OCI-LY7 (cell line): ENCODE measurements at regions not wholly inside any gene's neighbourhood (a gene's known extent, or its start where the extent isn't known, plus 50 kb on each side); places are given as distances from the start of the nearest gene placed in this dataset.
A peak's percentile ranks its signal among the peaks of the same experiment; 100 is the strongest.

ENCODE experiments used
- BruUV-seq: library from RNA; stranded (reverse); fragments of 400-500 nt; replicated peaks from 2 replicates; lab custom pipeline; 2021; lab: Mats Ljungman, UMichigan
- CTCF ChIA-PET: fragments of 300-600 bp; sonication (Branson Sonifier 250); formaldehyde crosslinking; loops from one replicate; lab custom pipeline; 2022; ENCODE audit warnings: antibody characterized with exemption; ENCODE audit not compliant: unreplicated experiment; lab: Charles Lee
- POLR2A ChIA-PET: fragments of 300-600 bp; sonication (Branson Sonifier 250); formaldehyde crosslinking; loops from one replicate; lab custom pipeline; 2022; ENCODE audit warnings: antibody characterized with exemption; lab: Charles Lee
- DNase-seq: peaks from one replicate; pipeline ENCODE4 v3.0.0-alpha.2; 2015; ENCODE audit warnings: low spot score
- H2AFZ ChIP-seq: fragments of 200-600 bp; sonication (generic), shearing (Covaris generic); 2 replicates; pipeline ENCODE4 v1.6.1; 2014; ENCODE audit warnings: mild to moderate bottlenecking, antibody characterized with exemption, low read length, moderate library complexity
- H3K27ac ChIP-seq: fragments of 200-600 bp; sonication (generic); 2 replicates; pipeline ENCODE4 v1.5.1; 2014; ENCODE audit warnings: mixed run types, low read depth, mild to moderate bottlenecking, moderate library complexity, low read length, inconsistent platforms; ENCODE audit not compliant: poor library complexity, severe bottlenecking
- H3K36me3 ChIP-seq: fragments of 200-600 bp; sonication (generic); 2 replicates; pipeline ENCODE4 v1.6.1; 2014; ENCODE audit warnings: mild to moderate bottlenecking, antibody characterized with exemption, low read length, moderate library complexity, mixed read lengths; ENCODE audit not compliant: insufficient read depth
- H3K4me1 ChIP-seq: fragments of 200-600 bp; sonication (generic); 2 replicates; pipeline ENCODE4 v1.5.1; 2014; ENCODE audit warnings: mild to moderate bottlenecking, low read length; ENCODE audit not compliant: insufficient read depth, poor library complexity, severe bottlenecking
- H3K4me2 ChIP-seq: fragments of 200-600 bp; sonication (generic); 2 replicates; pipeline ENCODE4 v1.6.1; 2014; ENCODE audit warnings: mild to moderate bottlenecking, low read length
- H3K4me3 ChIP-seq: fragments of 200-600 bp; sonication (generic); 2 replicates; pipeline ENCODE4 v1.5.1; 2014; ENCODE audit warnings: mild to moderate bottlenecking, low read depth, low read length; ENCODE audit not compliant: poor library complexity, severe bottlenecking
- H3K79me2 ChIP-seq: fragments of 200-600 bp; sonication (generic); 2 replicates; pipeline ENCODE4 v1.6.1; 2016; ENCODE audit warnings: low read depth, mild to moderate bottlenecking, low read length, moderate library complexity, mixed read lengths; ENCODE audit not compliant: insufficient read depth
- H3K9me2 ChIP-seq: fragments of 200-600 bp; sonication (generic); 2 replicates; pipeline ENCODE4 v1.6.1; 2016; ENCODE audit warnings: mild to moderate bottlenecking, low read length, mixed read lengths; ENCODE audit not compliant: insufficient read depth
- H3K9me3 ChIP-seq: fragments of 200-600 bp; sonication (generic); 2 replicates; pipeline ENCODE4 v1.6.1; 2014; ENCODE audit warnings: mild to moderate bottlenecking, mixed run types, low read length, mixed read lengths
- H4K20me1 ChIP-seq: fragments of 200-600 bp; sonication (generic); 2 replicates; pipeline ENCODE4 v1.6.1; 2014; ENCODE audit warnings: mild to moderate bottlenecking, antibody characterized with exemption, low read length, moderate library complexity, mixed read lengths; ENCODE audit not compliant: insufficient read depth
- CTCF ChIP-seq: fragments of 200-600 bp; sonication (generic); conservative IDR thresholded peaks from 2 replicates; pipeline ENCODE4 v1.5.1; 2014; ENCODE audit warnings: mild to moderate bottlenecking, antibody characterized with exemption, low read length, moderate library complexity, mixed read lengths
- EZH2phosphoT487 ChIP-seq: fragments of 200-600 bp; sonication (generic); IDR thresholded peaks from 2 replicates; pipeline ENCODE4 v1.6.1; 2018; ENCODE audit warnings: low read depth, borderline replicate concordance, mild to moderate bottlenecking, mixed run types, antibody characterized with exemption, low read length, moderate library complexity, mixed read lengths
- intact Hi-C: fragments of 100-400 bp; cut with micrococcal nuclease; formaldehyde crosslinking; loops from one replicate; pipeline ENCODE4 v1.10.0; 2022; ENCODE audit not compliant: unreplicated experiment

- Histone ChIP-seq H3K4me1 (no peaks in the 10 kb centered on the region), H3K4me3 (no peak overlapping the region), H3K27ac (no peak overlapping the region), H3K9me3 (no peaks in the 10 kb centered on the region), H3K79me2 (no peaks in the 10 kb centered on the region), H3K36me3 (no peaks in the 10 kb centered on the region), H3K9me2 (no peaks in the 10 kb centered on the region), H4K20me1 (no peaks in the 10 kb centered on the region), H3K4me2 (no peak overlapping the region), H2AFZ (no peak overlapping the region)
- intact Hi-C loops = no loop called here
- no TSS peak for BruUV-seq
- TF ChIP-seq CTCF (no peak), EZH2phosphoT487 (no peak)
- no peak for DNase-seq
- CTCF ChIA-PET = no interaction called here
- POLR2A ChIA-PET = no interaction called here
Observed at GRCh38 chr4:27844376-27844775, 983.7 kb downstream of the STIM2 start.

- no peak for TF ChIP-seq CTCF
- no peak for TF ChIP-seq EZH2phosphoT487
- Histone ChIP-seq H3K79me2 (no peaks in the 10 kb centered on the region), H3K4me3 (no peak overlapping the region), H3K4me1 (no peaks in the 10 kb centered on the region), H2AFZ (no peak overlapping the region), H3K9me2 (no peaks in the 10 kb centered on the region), H3K9me3 (no peaks in the 10 kb centered on the region), H3K4me2 (no peak overlapping the region), H3K36me3 (no peaks in the 10 kb centered on the region), H4K20me1 (no peaks in the 10 kb centered on the region), H3K27ac (no peak overlapping the region)
- CTCF ChIA-PET = no interaction called here
- no TSS peak for BruUV-seq
- no peak for DNase-seq
- POLR2A ChIA-PET = interaction anchor here (0.6 to 1.1 kb wide), 4 partner anchors 14 to 1100 kb away, joined by 3 read pairs; no protein-coding TSS in a partner anchor
- intact Hi-C loops = no loop called here
Observed at GRCh38 chr4:27846951-27847350, 986.3 kb downstream of the STIM2 start.

DNA sequence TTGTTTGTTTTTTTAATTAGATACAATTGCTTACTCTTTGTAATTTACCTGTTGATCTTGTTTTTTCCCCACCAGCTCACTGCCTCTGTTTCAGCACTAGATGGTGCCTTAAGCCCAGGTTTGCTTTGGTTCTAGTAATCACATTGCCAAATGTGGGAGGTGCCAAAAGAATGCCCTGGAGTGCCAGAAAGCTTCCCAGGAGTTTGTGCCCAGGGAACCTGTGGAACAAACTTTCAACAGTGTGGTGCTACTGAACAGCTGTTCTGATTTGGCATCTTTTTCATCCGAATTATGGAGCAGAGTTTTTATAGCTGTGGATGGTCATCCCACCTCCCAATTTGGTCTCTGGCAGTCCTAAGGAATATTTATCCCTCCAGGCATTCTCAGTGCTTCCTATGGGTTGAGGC, 1000.7 kb downstream of the STIM2 start:
- ChIA-PET CTCF (no interaction called here), POLR2A (interaction anchor here (0.7 to 1.3 kb wide), 2 partner anchors 9 to 1197 kb away, joined by 4 read pairs; no protein-coding TSS in a partner anchor)
- H3K4me3 ChIP-seq = no peak overlapping the region
- no peaks in the 10 kb centered on the region for H3K79me2 ChIP-seq
- DNase-seq = peak; percentile 3
- no peak overlapping the region for H3K4me2 ChIP-seq
- no peak overlapping the region for H3K27ac ChIP-seq
- no peaks in the 10 kb centered on the region for H3K4me1 ChIP-seq
- H3K9me2 ChIP-seq = no peaks in the 10 kb centered on the region
- intact Hi-C loops = no loop called here
- H4K20me1 ChIP-seq = no peaks in the 10 kb centered on the region
- H2AFZ ChIP-seq = no peak overlapping the region
- H3K9me3 ChIP-seq = no peaks in the 10 kb centered on the region
- BruUV-seq = no TSS peak
- H3K36me3 ChIP-seq = no peaks in the 10 kb centered on the region
- TF ChIP-seq CTCF (peak; percentile 65), EZH2phosphoT487 (no peak)
